GM23338 (cell line): ENCODE measurements at regions not wholly inside any gene's neighbourhood (a gene's known extent, or its start where the extent isn't known, plus 50 kb on each side); places are given as distances from the start of the nearest gene placed in this dataset.

Source experiments
- ATAC-seq: fragments of 200-7000 bp; cut with Tn5 transposase; 3 replicates; pipeline ENCODE4 v1.9.1; 2020
- DNase-seq: peaks from one replicate; pipeline ENCODE4 v3.0.0-alpha.2; 2015; ENCODE audit warnings: low spot score
- H2AFZ ChIP-seq: fragments of 200-600 bp; sonication (generic); 2 replicates; pipeline ENCODE4 v1.8.0; 2016; ENCODE audit warnings: antibody characterized with exemption, mild to moderate bottlenecking, moderate library complexity
- H3F3A ChIP-seq: fragments of 200-600 bp; sonication (generic); replicated peaks from 2 replicates; pipeline ENCODE4 v1.8.0; 2017; ENCODE audit warnings: antibody characterized with exemption, mixed run types, low read depth
- H3K27ac ChIP-seq: fragments of 200-600 bp; sonication (generic); 2 replicates; pipeline ENCODE4 v1.6.1; 2016; ENCODE audit warnings: low read depth
- H3K27me3 ChIP-seq: fragments of 200-600 bp; sonication (generic); 2 replicates; pipeline ENCODE4 v1.8.0; 2016; ENCODE audit warnings: mild to moderate bottlenecking, mixed run types, moderate library complexity; ENCODE audit not compliant: insufficient read depth
- H3K36me3 ChIP-seq: fragments of 200-600 bp; sonication (generic); 2 replicates; pipeline ENCODE4 v1.8.0; 2016; ENCODE audit warnings: mild to moderate bottlenecking; ENCODE audit not compliant: insufficient read depth
- H3K4me1 ChIP-seq: fragments of 200-600 bp; sonication (generic); 2 replicates; pipeline ENCODE4 v1.8.0; 2016; ENCODE audit warnings: mild to moderate bottlenecking, moderate library complexity; ENCODE audit not compliant: insufficient read depth
- H3K4me2 ChIP-seq: fragments of 200-600 bp; sonication (generic); 2 replicates; pipeline ENCODE4 v1.7.1; 2017; ENCODE audit warnings: mixed run types
- H3K4me3 ChIP-seq: fragments of 200-600 bp; sonication (generic); 2 replicates; pipeline ENCODE4 v1.6.1; 2016; ENCODE audit warnings: mixed run types
- H3K79me2 ChIP-seq: fragments of 200-600 bp; sonication (generic); replicated peaks from 2 replicates; pipeline ENCODE4 v1.8.0; 2017; ENCODE audit warnings: mild to moderate bottlenecking; ENCODE audit not compliant: insufficient read depth
- H3K9me2 ChIP-seq: fragments of 200-600 bp; sonication (generic); 2 replicates; pipeline ENCODE4 v1.8.0; 2017; ENCODE audit not compliant: insufficient read depth
- H4K20me1 ChIP-seq: fragments of 200-600 bp; sonication (generic); replicated peaks from 2 replicates; pipeline ENCODE4 v1.8.0; 2017; ENCODE audit warnings: mild to moderate bottlenecking; ENCODE audit not compliant: insufficient read depth
- H3K27ac Mint-ChIP-seq: 2 replicates; pipeline ENCODE4 v1.8.0; 2020; ENCODE audit warnings: inconsistent platforms, mild to moderate bottlenecking, moderate library complexity, mixed read lengths
- H3K27me3 Mint-ChIP-seq: 3 replicates; pipeline ENCODE4 v1.8.0; 2022; ENCODE audit warnings: low read depth, mild to moderate bottlenecking, moderate library complexity, mixed read lengths, inconsistent platforms; ENCODE audit not compliant: insufficient read depth, poor library complexity
- H3K36me3 Mint-ChIP-seq: 3 replicates; pipeline ENCODE4 v1.8.0; 2021; ENCODE audit warnings: low read depth, mild to moderate bottlenecking, inconsistent platforms, moderate library complexity, mixed read lengths
- H3K4me1 Mint-ChIP-seq: 3 replicates; pipeline ENCODE4 v1.8.0; 2020; ENCODE audit warnings: mild to moderate bottlenecking, inconsistent platforms, mixed read lengths
- H3K4me3 Mint-ChIP-seq: 3 replicates; pipeline ENCODE4 v1.8.0; 2021; ENCODE audit warnings: moderate library complexity, mild to moderate bottlenecking, inconsistent platforms, mixed read lengths
- H3K9me3 Mint-ChIP-seq: 3 replicates; pipeline ENCODE4 v1.8.0; 2020; ENCODE audit warnings: moderate library complexity, mild to moderate bottlenecking, inconsistent platforms, mixed read lengths
- CREB1 ChIP-seq: fragments of 250-450 bp; sonication (Bioruptor Pico); IDR thresholded peaks from 2 replicates; pipeline ENCODE4 v1.5.0; 2020; ENCODE audit warnings: low read depth, mild to moderate bottlenecking, moderate library complexity
- CTCF ChIP-seq, 2 experiments: fragments of 200-600 bp in 1 of 2; sonication (generic) in 1 of 2; conservative IDR thresholded peaks; 2 replicates each; pipeline versions ENCODE4 v1.5.1 to v1.6.1; 2016 to 2017; ENCODE audit warnings: antibody characterized with exemption in 2 of 2, low read depth in 2 of 2, mild to moderate bottlenecking in 2 of 2, moderate library complexity in 1 of 2
- ETS1 ChIP-seq: IDR thresholded peaks from 2 replicates; pipeline ENCODE4 v1.6.1; 2016; ENCODE audit warnings: antibody characterized with exemption
- EZH2 ChIP-seq: fragments of 200-600 bp; sonication (generic); IDR thresholded peaks from one replicate; pipeline ENCODE4 v1.8.0; 2017; ENCODE audit warnings: antibody characterized with exemption, mild to moderate bottlenecking, low read depth; ENCODE audit not compliant: unreplicated experiment
- EZH2phosphoT487 ChIP-seq: fragments of 200-600 bp; sonication (generic); IDR thresholded peaks from one replicate; pipeline ENCODE4 v1.8.1; 2018; ENCODE audit warnings: antibody characterized with exemption; ENCODE audit not compliant: unreplicated experiment
- POLR2AphosphoS5 ChIP-seq: IDR thresholded peaks from 2 replicates; pipeline ENCODE4 v1.6.1; 2016; ENCODE audit warnings: antibody characterized with exemption, low read depth
- REST ChIP-seq: IDR thresholded peaks from one replicate; pipeline ENCODE4 v1.6.1; 2018; ENCODE audit warnings: antibody characterized with exemption; ENCODE audit not compliant: unreplicated experiment
- ZNF114 ChIP-seq: fragments of 250-450 bp; sonication (Bioruptor Pico); IDR thresholded peaks from 2 replicates; pipeline ENCODE4 v1.5.0; 2020; ENCODE audit warnings: mild to moderate bottlenecking, moderate library complexity

- Histone ChIP-seq H3K27me3 (no peaks in the 10 kb centered on the region), H3K36me3 (no peaks in the 10 kb centered on the region), H3K4me1 (no peaks in the 10 kb centered on the region), H3K27ac (no peak overlapping the region), H3K79me2 (no peaks in the 10 kb centered on the region), H3K9me2 (peaks cover 7% of the 10 kb centered on the region; the same call in 1 of the 2 replicates), H3K4me3 (no peak overlapping the region), H3K4me2 (no peak overlapping the region), H2AFZ (no peak overlapping the region), H4K20me1 (no peaks in the 10 kb centered on the region), H3F3A (no peaks in the 10 kb centered on the region)
- Mint-ChIP-seq H3K4me1 (peaks cover 16% of the 10 kb centered on the region), H3K36me3 (no peaks in the 10 kb centered on the region), H3K27me3 (peaks cover 2% of the 10 kb centered on the region), H3K27ac (no peak overlapping the region), H3K9me3 (no peaks in the 10 kb centered on the region), H3K4me3 (no peak overlapping the region)
- ATAC-seq (no peak), DNase-seq (no peak)
- no peak for TF ChIP-seq CREB1 (CRISPR knock-in tag)
- TF ChIP-seq EZH2phosphoT487: no peak
- TF ChIP-seq CTCF (conservative IDR thresholded peaks at IDR 0.05; ENCODE audit: low read depth in 2 of 2): no peak
- TF ChIP-seq POLR2AphosphoS5: no peak
- no peak for TF ChIP-seq REST
Measured at GRCh38 chr11:28476864-28477263, 368.7 kb downstream of the METTL15 start.

- peaks cover 16% of the 10 kb centered on the region for H3K4me1 Mint-ChIP-seq
- no peak overlapping the region for H3K4me2 ChIP-seq
- H3K4me3 Mint-ChIP-seq: no peak overlapping the region
- TF ChIP-seq EZH2phosphoT487 (no peak), REST (no peak), ZNF114 (CRISPR knock-in tag) (no peak), ETS1 (no peak), EZH2 (no peak)
Measured at GRCh38 chr11:28476049-28476448, 367.9 kb downstream of the METTL15 start.

More at GRCh38 chr11:28476049-28476448, 367.9 kb downstream of the METTL15 start:
- Mint-ChIP-seq H3K27me3 (peaks cover 2% of the 10 kb centered on the region), H3K27ac (no peak overlapping the region), H3K36me3 (no peaks in the 10 kb centered on the region), H3K9me3 (no peaks in the 10 kb centered on the region)
- no peak overlapping the region for H3K27ac ChIP-seq
- no peak overlapping the region for H2AFZ ChIP-seq
- no peak for ATAC-seq
- no peaks in the 10 kb centered on the region for H3K36me3 ChIP-seq
- no peak overlapping the region for H3K4me3 ChIP-seq
- H3K27me3 ChIP-seq: no peaks in the 10 kb centered on the region
- peaks cover 7% of the 10 kb centered on the region; the same call in 1 of the 2 replicates for H3K9me2 ChIP-seq
- H4K20me1 ChIP-seq: no peaks in the 10 kb centered on the region
- DNase-seq: peak; percentile 12
- no peaks in the 10 kb centered on the region for H3K4me1 ChIP-seq
- H3K79me2 ChIP-seq: no peaks in the 10 kb centered on the region
- H3F3A ChIP-seq: no peaks in the 10 kb centered on the region
